DOHH2 (cell line): ENCODE measurements at regions not wholly inside any gene's neighbourhood (a gene's known extent, or its start where the extent isn't known, plus 50 kb on each side); places are given as distances from the start of the nearest gene placed in this dataset.

Source experiments
- H3F3A ChIP-seq: fragments of 200-600 bp; sonication (generic), shearing (Covaris generic); 2 replicates; pipeline ENCODE4 v1.6.0; 2016; ENCODE audit warnings: antibody characterized with exemption, mild to moderate bottlenecking; ENCODE audit not compliant: control insufficient read depth, insufficient read depth
- H3K27ac ChIP-seq: fragments of 200-600 bp; sonication (generic); 2 replicates; pipeline ENCODE4 v1.5.1; 2014; ENCODE audit warnings: low read depth, mild to moderate bottlenecking, low read length, moderate library complexity
- H3K27me3 ChIP-seq: fragments of 200-600 bp; sonication (generic); 2 replicates; pipeline ENCODE4 v1.6.1; 2014; ENCODE audit warnings: mild to moderate bottlenecking, low read length, mixed read lengths; ENCODE audit not compliant: control insufficient read depth
- H3K36me3 ChIP-seq: fragments of 200-600 bp; sonication (generic); 2 replicates; pipeline ENCODE4 v1.6.1; 2014; ENCODE audit warnings: mild to moderate bottlenecking, low read length, moderate library complexity, mixed read lengths; ENCODE audit not compliant: control insufficient read depth
- H3K4me1 ChIP-seq: fragments of 200-600 bp; sonication (generic); 2 replicates; pipeline ENCODE4 v1.6.1; 2014; ENCODE audit warnings: mild to moderate bottlenecking, low read length, mixed read lengths; ENCODE audit not compliant: control insufficient read depth
- H3K4me2 ChIP-seq: fragments of 200-600 bp; sonication (generic); 2 replicates; pipeline ENCODE4 v1.6.0; 2014; ENCODE audit warnings: mild to moderate bottlenecking, low read length, moderate library complexity
- H3K4me3 ChIP-seq: fragments of 200-600 bp; sonication (generic); 2 replicates; pipeline ENCODE4 v1.5.1; 2014; ENCODE audit warnings: mild to moderate bottlenecking, low read length, mixed read lengths
- H3K79me2 ChIP-seq: fragments of 200-600 bp; sonication (generic); 2 replicates; pipeline ENCODE4 v1.6.1; 2014; ENCODE audit warnings: mild to moderate bottlenecking, low read length, mixed read lengths; ENCODE audit not compliant: control insufficient read depth
- H3K9me2 ChIP-seq: fragments of 200-600 bp; sonication (generic); replicated peaks from 2 replicates; pipeline ENCODE4 v1.6.1; 2014; ENCODE audit warnings: mild to moderate bottlenecking, low read length, mixed read lengths; ENCODE audit not compliant: control insufficient read depth
- H3K9me3 ChIP-seq: fragments of 200-600 bp; sonication (generic); 2 replicates; pipeline ENCODE4 v1.6.1; 2014; ENCODE audit warnings: antibody characterized with exemption, low read length, mixed read lengths; ENCODE audit not compliant: control insufficient read depth, insufficient read depth
- H4K20me1 ChIP-seq: fragments of 200-600 bp; sonication (generic); 2 replicates; pipeline ENCODE4 v1.6.0; 2014; ENCODE audit warnings: low read depth, mild to moderate bottlenecking, antibody characterized with exemption, low read length, moderate library complexity; ENCODE audit not compliant: control insufficient read depth, insufficient read depth
- CTCF ChIP-seq: fragments of 200-600 bp; sonication (generic); IDR thresholded peaks from one replicate; pipeline ENCODE4 v1.5.1; 2014; ENCODE audit warnings: antibody characterized with exemption, mild to moderate bottlenecking, low read depth, low read length; ENCODE audit not compliant: poor library complexity, severe bottlenecking
- EZH2phosphoT487 ChIP-seq: fragments of 200-600 bp; sonication (generic); IDR thresholded peaks from 2 replicates; pipeline ENCODE4 v1.6.1; 2017; ENCODE audit warnings: borderline replicate concordance, mild to moderate bottlenecking, antibody characterized with exemption, low read length, moderate library complexity, mixed read lengths

- no peaks in the 10 kb centered on the region for H3K79me2 ChIP-seq
- no peaks in the 10 kb centered on the region for H3K27me3 ChIP-seq
- H3K36me3 ChIP-seq: no peaks in the 10 kb centered on the region
- H3K4me1 ChIP-seq: no peaks in the 10 kb centered on the region
- H3K27ac ChIP-seq: no peak overlapping the region
- no peaks in the 10 kb centered on the region for H3K9me2 ChIP-seq
- no peak overlapping the region for H3K4me2 ChIP-seq
- no peaks in the 10 kb centered on the region for H3F3A ChIP-seq
- H3K4me3 ChIP-seq: no peak overlapping the region
- no peaks in the 10 kb centered on the region for H3K9me3 ChIP-seq
- no peaks in the 10 kb centered on the region for H4K20me1 ChIP-seq
- TF ChIP-seq CTCF (no peak), EZH2phosphoT487 (no peak)
These were observed 131.6 kb downstream of the HGF start for GRCh38 chr7:81638198-81638597.

- TF ChIP-seq CTCF (no peak), EZH2phosphoT487 (no peak)
- Histone ChIP-seq H3K4me3 (no peak overlapping the region), H4K20me1 (no peaks in the 10 kb centered on the region)
These were observed 132.3 kb downstream of the HGF start for GRCh38 chr7:81637534-81637933.

GRCh38 chr7:81632418-81632817 lies 137.4 kb downstream of the HGF start:
- H3K36me3 ChIP-seq: no peaks in the 10 kb centered on the region
- no peaks in the 10 kb centered on the region for H3K79me2 ChIP-seq
- no peaks in the 10 kb centered on the region for H3K9me2 ChIP-seq
- no peaks in the 10 kb centered on the region for H3K4me1 ChIP-seq
- no peaks in the 10 kb centered on the region for H4K20me1 ChIP-seq
- H3K9me3 ChIP-seq: no peaks in the 10 kb centered on the region
- no peak overlapping the region for H3K4me2 ChIP-seq
- no peaks in the 10 kb centered on the region for H3F3A ChIP-seq
- no peak for TF ChIP-seq EZH2phosphoT487
- H3K4me3 ChIP-seq: no peak overlapping the region
- no peak overlapping the region for H3K27ac ChIP-seq
- H3K27me3 ChIP-seq: no peaks in the 10 kb centered on the region

More at GRCh38 chr7:81637534-81637933, 132.3 kb downstream of the HGF start:
- no peaks in the 10 kb centered on the region for H3K9me2 ChIP-seq
- no peaks in the 10 kb centered on the region for H3K79me2 ChIP-seq
- no peak overlapping the region for H3K27ac ChIP-seq
- H3K4me2 ChIP-seq: no peak overlapping the region
- H3F3A ChIP-seq: no peaks in the 10 kb centered on the region
- no peaks in the 10 kb centered on the region for H3K9me3 ChIP-seq
- no peaks in the 10 kb centered on the region for H3K27me3 ChIP-seq
- no peaks in the 10 kb centered on the region for H3K36me3 ChIP-seq
- no peaks in the 10 kb centered on the region for H3K4me1 ChIP-seq

- Histone ChIP-seq H3K27ac (no peak overlapping the region), H3K4me1 (no peaks in the 10 kb centered on the region), H3K27me3 (no peaks in the 10 kb centered on the region), H3K36me3 (no peaks in the 10 kb centered on the region), H3K9me3 (no peaks in the 10 kb centered on the region), H3K79me2 (no peaks in the 10 kb centered on the region), H3F3A (no peaks in the 10 kb centered on the region), H3K9me2 (no peaks in the 10 kb centered on the region), H3K4me2 (no peak overlapping the region), H3K4me3 (no peak overlapping the region), H4K20me1 (no peaks in the 10 kb centered on the region)
- TF ChIP-seq EZH2phosphoT487: no peak
- no peak for TF ChIP-seq CTCF
These were observed 139.2 kb downstream of the HGF start for GRCh38 chr7:81630600-81630999.
